Caco-2 (cell line): ENCODE measurements at regions not wholly inside any gene's neighbourhood (a gene's known extent, or its start where the extent isn't known, plus 50 kb on each side); places are given as distances from the start of the nearest gene placed in this dataset.

ENCODE experiments used
- BruUV-seq: library from RNA; stranded (reverse); fragments of 400-500 nt; replicated peaks from 2 replicates; lab custom pipeline; 2021; lab: Mats Ljungman, UMichigan
- CTCF ChIA-PET: fragments of 300-600 bp; sonication (Branson Sonifier 250); formaldehyde crosslinking; loops from one replicate; lab custom pipeline; 2022; ENCODE audit warnings: antibody characterized with exemption; lab: Charles Lee
- POLR2A ChIA-PET: fragments of 300-600 bp; sonication (Branson Sonifier 250); formaldehyde crosslinking; loops from one replicate; lab custom pipeline; 2022; ENCODE audit warnings: antibody characterized with exemption; lab: Charles Lee
- DNase-seq, 2 experiments: peaks; one replicate each; pipeline versions ENCODE4 v3.0.0 to v3.0.0-alpha.2; 2020 to 2022
- H3K27me3 ChIP-seq: replicated peaks from 2 replicates; pipeline ENCODE4 v1.6.0; 2011; ENCODE audit warnings: low read length; ENCODE audit not compliant: control insufficient read depth, insufficient read depth
- H3K36me3 ChIP-seq: 2 replicates; pipeline ENCODE4 v1.5.1; 2011; ENCODE audit warnings: low read length; ENCODE audit not compliant: control insufficient read depth, insufficient read depth
- H3K4me1 ChIP-seq: fragments of 250-450 bp; sonication (Bioruptor Pico); 2 replicates; pipeline ENCODE4 v1.5.1; 2020; ENCODE audit warnings: mild to moderate bottlenecking
- H3K4me3 ChIP-seq: 2 replicates; pipeline ENCODE4 v1.5.1; 2011; ENCODE audit warnings: low read depth, mild to moderate bottlenecking, control low read depth, low read length
- H3K9me3 ChIP-seq: fragments of 250-450 bp; sonication (Bioruptor Pico); 2 replicates; pipeline ENCODE4 v1.5.1; 2020; ENCODE audit warnings: mild to moderate bottlenecking, moderate library complexity
- H3K27ac Mint-ChIP-seq: one replicate; pipeline ENCODE4 v1.8.0; 2022; ENCODE audit warnings: mixed read lengths; ENCODE audit not compliant: unreplicated experiment
- H3K27me3 Mint-ChIP-seq: one replicate; pipeline ENCODE4 v1.8.0; 2022; ENCODE audit warnings: mixed read lengths; ENCODE audit not compliant: insufficient read depth, unreplicated experiment
- H3K36me3 Mint-ChIP-seq: one replicate; pipeline ENCODE4 v1.8.0; 2022; ENCODE audit warnings: mild to moderate bottlenecking, mixed read lengths; ENCODE audit not compliant: insufficient read depth, unreplicated experiment
- H3K4me1 Mint-ChIP-seq: one replicate; pipeline ENCODE4 v1.8.0; 2022; ENCODE audit warnings: low read depth, mixed read lengths; ENCODE audit not compliant: unreplicated experiment
- H3K4me3 Mint-ChIP-seq: one replicate; pipeline ENCODE4 v1.8.0; 2022; ENCODE audit warnings: mild to moderate bottlenecking, moderate library complexity, mixed read lengths; ENCODE audit not compliant: unreplicated experiment
- H3K9me3 Mint-ChIP-seq: one replicate; pipeline ENCODE4 v1.8.0; 2022; ENCODE audit warnings: mixed read lengths; ENCODE audit not compliant: unreplicated experiment
- CTCF ChIP-seq, 2 experiments: fragments of 200-600 bp in 1 of 2; IDR thresholded peaks; 1 replicate in 1 of 2; 2 replicates in 1 of 2; pipeline versions ENCODE4 v1.5.1 to v1.8.0; 2011 to 2022; ENCODE audit warnings: antibody characterized with exemption in 1 of 2, control low read depth in 1 of 2, inconsistent platforms in 1 of 2, low read depth in 1 of 2, low read length in 1 of 2, mild to moderate bottlenecking in 1 of 2, moderate library complexity in 1 of 2; ENCODE audit not compliant: insufficient read depth in 1 of 2, severe bottlenecking in 1 of 2, unreplicated experiment in 1 of 2
- intact Hi-C: fragments of 100-400 bp; cut with micrococcal nuclease; formaldehyde crosslinking; loops from one replicate; pipeline ENCODE4 v1.10.0; 2022; ENCODE audit not compliant: unreplicated experiment

- no peaks in the 10 kb centered on the region for H3K27me3 ChIP-seq
- H3K4me3 Mint-ChIP-seq, result no peak overlapping the region
- H3K9me3 Mint-ChIP-seq, result peaks cover 48% of the 10 kb centered on the region
- H3K4me1 Mint-ChIP-seq, result no peaks in the 10 kb centered on the region
- BruUV-seq, result no TSS peak
- H3K9me3 ChIP-seq, result peaks cover 10% of the 10 kb centered on the region; the same call in 1 of the 2 replicates
- no peaks in the 10 kb centered on the region for H3K36me3 Mint-ChIP-seq
- H3K4me1 ChIP-seq, result no peaks in the 10 kb centered on the region
- no peak overlapping the region for H3K27ac Mint-ChIP-seq
- H3K36me3 ChIP-seq, result no peaks in the 10 kb centered on the region
- no peak overlapping the region for H3K4me3 ChIP-seq
- ChIA-PET CTCF (no interaction called here), POLR2A (no interaction called here)
- peaks cover 3% of the 10 kb centered on the region for H3K27me3 Mint-ChIP-seq
- no peak for DNase-seq
- intact Hi-C loops, result no loop called here
- TF ChIP-seq CTCF (IDR thresholded peaks at IDR 0.05; ENCODE audit: insufficient read depth in 1 of 2, low read depth in 1 of 2, low read length in 1 of 2, severe bottlenecking in 1 of 2, unreplicated experiment in 1 of 2), result no peak
Measured at GRCh38 chr17:71267668-71268067, 853.2 kb upstream of the SOX9 start.

GRCh38 chr17:71269201-71269600, 851.6 kb upstream of the SOX9 start:
- H3K27me3 Mint-ChIP-seq, result no peaks in the 10 kb centered on the region
- H3K4me1 Mint-ChIP-seq, result no peaks in the 10 kb centered on the region
- peaks cover 40% of the 10 kb centered on the region for H3K9me3 Mint-ChIP-seq
- ChIA-PET POLR2A (no interaction called here), CTCF (no interaction called here)
- no peak overlapping the region for H3K4me3 Mint-ChIP-seq
- H3K27ac Mint-ChIP-seq, result no peak overlapping the region
- TF ChIP-seq CTCF (IDR thresholded peaks at IDR 0.05; ENCODE audit: insufficient read depth in 1 of 2, low read depth in 1 of 2, low read length in 1 of 2, severe bottlenecking in 1 of 2, unreplicated experiment in 1 of 2), result no peak
- Histone ChIP-seq H3K36me3 (no peaks in the 10 kb centered on the region), H3K9me3 (peaks cover 10% of the 10 kb centered on the region; the same call in 1 of the 2 replicates), H3K27me3 (no peaks in the 10 kb centered on the region), H3K4me3 (no peak overlapping the region), H3K4me1 (no peaks in the 10 kb centered on the region)
- BruUV-seq, result no TSS peak
- H3K36me3 Mint-ChIP-seq, result no peaks in the 10 kb centered on the region
- intact Hi-C loops, result no loop called here
- DNase-seq, result no peak

- Mint-ChIP-seq H3K4me1 (no peaks in the 10 kb centered on the region), H3K36me3 (no peaks in the 10 kb centered on the region), H3K4me3 (no peak overlapping the region), H3K27ac (no peak overlapping the region), H3K9me3 (peaks cover 9% of the 10 kb centered on the region), H3K27me3 (peaks cover 5% of the 10 kb centered on the region)
- BruUV-seq, result no TSS peak
- CTCF ChIA-PET, result no interaction called here
- Histone ChIP-seq H3K4me3 (no peak overlapping the region), H3K27me3 (no peaks in the 10 kb centered on the region), H3K4me1 (no peaks in the 10 kb centered on the region), H3K9me3 (0 out of 2 replicates have a peak, but pooled peaks cover 3% of the 10 kb centered on the region), H3K36me3 (no peaks in the 10 kb centered on the region)
- no peak for TF ChIP-seq CTCF (IDR thresholded peaks at IDR 0.05; ENCODE audit: insufficient read depth in 1 of 2, low read depth in 1 of 2, low read length in 1 of 2, severe bottlenecking in 1 of 2, unreplicated experiment in 1 of 2)
- POLR2A ChIA-PET, result no interaction called here
- DNase-seq, result no peak
- intact Hi-C loops, result no loop called here
Measured at GRCh38 chr17:71273441-71273840, 847.4 kb upstream of the SOX9 start.
